NCI-H1092 (cell line): ENCODE measurements at regions not wholly inside any gene's neighbourhood (a gene's known extent, or its start where the extent isn't known, plus 50 kb on each side); places are given as distances from the start of the nearest gene placed in this dataset.
A peak's percentile ranks its signal among the peaks of the same experiment; 100 is the strongest.
"Not testable (repeated sequence)": the region's sequence is repeated elsewhere in the genome, so short reads cannot be mapped to it uniquely, and the experiment has no call there.

Experiments
- DNase-seq: peaks from one replicate; lab custom pipeline; 2025; lab: John Stamatoyannopoulos, UW

DNA sequence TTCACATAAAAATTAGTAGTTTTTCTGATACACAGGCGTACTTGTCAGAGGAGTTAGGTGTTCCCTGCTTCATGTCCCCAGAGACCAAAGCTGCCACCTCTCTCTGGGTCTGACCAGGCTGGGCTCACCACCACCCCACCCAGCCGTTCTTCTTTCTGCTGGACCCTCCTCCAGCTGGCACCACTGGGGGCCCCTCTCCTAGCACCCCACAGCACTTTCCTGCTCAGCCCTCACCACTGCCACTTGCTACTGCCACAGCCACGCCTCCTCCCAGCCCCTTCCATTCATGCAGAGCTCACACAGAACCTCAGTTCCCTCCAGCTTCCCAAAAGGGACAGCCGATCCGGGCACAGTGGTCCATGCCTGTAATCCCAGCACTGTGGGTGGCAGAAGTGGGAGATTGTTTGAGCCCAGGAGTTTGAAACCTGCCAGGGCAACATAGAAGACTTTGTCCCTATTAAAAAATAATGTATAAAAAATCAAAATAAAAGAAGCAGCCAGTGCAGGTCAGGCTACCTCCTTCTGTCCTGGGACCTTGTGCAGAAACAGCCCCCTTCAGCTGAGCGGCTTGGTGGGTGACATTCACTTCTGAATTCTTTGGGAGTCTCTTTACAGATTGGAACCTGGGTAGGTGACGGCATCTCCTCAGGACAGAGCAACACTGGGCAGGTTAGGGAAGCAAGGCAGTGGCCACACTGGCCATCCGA lies 208.3 kb downstream of the TOMM20 start:
- no peak for DNase-seq

DNA sequence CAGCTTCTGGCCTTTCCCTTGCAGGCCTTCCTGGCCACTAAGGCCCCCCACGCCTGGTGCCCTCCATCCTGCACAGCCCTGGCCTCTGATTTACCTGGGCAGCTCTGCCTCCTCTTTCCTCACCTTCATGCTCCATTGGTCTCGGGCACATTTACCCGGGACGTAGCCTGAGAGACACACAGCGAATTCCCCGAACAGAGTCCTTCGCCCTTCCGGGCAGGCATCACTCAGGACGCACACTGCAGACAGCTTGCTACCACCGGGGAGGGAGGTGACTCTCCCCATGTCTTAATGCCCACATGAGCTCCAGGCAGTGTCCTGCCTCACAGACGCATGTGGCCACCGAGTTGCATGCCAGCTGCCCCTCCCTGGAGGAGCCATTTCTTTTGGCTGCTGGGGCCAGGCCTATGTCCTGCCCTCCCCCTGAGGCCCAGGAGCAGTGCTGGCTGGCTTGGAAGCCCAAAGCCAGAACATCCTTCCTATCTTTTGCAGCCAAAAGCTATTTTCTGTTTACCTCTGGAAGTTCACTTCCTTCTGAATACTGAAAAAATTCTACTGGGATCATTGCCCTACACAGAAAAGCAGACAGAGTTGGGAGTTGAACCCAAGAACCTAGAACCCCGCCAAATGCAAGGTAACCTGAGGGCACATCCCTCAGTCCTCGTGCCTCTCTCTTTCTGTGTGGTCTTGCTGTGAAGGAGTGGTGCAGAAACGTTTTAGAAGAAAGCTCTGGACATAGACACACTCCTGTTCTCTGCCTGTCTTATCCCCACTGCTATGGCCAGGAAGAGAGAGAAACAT lies 209.5 kb downstream of the TOMM20 start:
- no peak for DNase-seq

DNA sequence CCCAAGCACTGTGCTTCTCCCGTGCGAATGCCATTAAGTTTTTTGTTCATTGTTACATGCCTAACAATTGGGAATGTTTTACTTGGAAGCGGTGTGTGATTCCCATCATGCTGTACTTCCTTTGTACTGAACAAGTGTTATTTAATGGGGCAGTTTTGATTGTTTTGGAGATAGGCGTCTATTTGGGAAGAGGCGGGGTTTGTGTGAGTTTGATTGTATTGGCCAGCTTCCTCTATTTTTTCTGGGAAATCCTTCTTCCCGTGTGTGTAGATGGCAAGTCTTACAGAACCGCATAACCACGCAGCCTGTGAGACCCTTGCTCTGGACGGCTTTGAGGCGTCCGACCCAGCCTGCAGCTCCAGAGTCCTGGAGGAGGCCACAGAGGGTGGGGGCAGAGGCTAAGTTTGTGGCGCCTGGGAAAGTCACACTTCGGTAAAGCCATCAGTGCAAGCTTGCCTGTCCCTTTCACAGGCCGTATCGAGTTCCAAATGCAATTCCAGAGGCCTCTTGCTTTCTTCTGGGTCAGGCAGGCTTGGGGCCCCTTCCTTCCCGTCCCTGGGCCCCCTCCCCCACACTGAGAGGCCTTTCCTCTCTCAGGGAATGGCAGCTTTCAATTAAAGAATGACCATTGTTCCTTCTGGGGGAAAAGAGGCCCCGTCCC lies 210.3 kb downstream of the TOMM20 start:
- no peak for DNase-seq

DNA sequence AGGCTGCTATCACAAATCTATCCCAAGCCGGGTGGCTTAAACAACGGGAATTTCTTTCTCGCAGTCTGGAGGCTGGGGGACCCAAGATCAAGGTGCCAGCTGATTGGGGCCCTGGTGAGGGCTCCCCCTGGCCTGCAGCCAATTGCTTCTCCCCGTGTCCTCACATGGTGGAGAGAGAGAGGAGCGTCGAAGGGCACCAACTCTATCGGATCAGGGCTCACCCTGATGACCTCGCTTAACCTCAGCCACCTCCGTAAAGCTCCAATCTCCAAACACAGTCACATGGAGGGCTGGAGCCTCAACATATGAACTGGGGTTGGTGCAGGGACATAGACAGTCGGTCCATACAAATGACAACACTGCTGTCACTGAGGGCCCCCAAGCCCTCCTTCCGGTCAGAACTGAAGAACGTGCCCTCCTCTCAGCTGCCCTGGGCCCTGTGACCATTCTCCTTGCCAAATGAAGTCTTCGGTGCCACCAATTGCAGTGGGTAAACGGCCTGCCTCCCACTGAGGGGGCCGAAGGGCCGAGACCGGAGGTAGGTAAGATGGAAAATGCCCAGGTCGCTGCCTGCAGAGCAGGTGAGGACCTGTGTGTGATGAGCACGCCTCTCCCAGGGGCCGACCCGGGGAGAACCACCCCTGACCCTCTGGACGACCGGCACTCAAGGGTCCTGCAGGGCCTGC lies 211.0 kb downstream of the TOMM20 start:
- DNase-seq, result no peak

DNA sequence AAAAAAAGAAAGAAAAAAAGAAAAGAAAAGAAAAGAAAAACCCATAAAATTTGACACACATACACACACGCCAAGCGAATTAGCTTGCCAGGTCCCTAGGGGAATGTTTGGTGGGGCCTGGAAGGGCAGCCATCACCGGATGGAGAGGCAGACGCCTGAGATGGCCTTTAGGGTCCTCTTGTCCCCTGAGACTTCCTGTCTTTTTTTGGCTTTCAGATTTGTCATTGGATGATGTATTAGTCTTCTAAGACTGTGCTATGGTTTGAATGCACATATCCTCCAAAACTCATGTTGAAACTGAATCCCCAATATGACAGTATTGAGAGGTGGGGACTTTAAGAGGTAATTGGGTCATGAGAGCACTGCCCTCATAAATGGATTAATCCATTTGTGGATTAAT lies 211.8 kb downstream of the TOMM20 start:
- DNase-seq, result no peak

DNA sequence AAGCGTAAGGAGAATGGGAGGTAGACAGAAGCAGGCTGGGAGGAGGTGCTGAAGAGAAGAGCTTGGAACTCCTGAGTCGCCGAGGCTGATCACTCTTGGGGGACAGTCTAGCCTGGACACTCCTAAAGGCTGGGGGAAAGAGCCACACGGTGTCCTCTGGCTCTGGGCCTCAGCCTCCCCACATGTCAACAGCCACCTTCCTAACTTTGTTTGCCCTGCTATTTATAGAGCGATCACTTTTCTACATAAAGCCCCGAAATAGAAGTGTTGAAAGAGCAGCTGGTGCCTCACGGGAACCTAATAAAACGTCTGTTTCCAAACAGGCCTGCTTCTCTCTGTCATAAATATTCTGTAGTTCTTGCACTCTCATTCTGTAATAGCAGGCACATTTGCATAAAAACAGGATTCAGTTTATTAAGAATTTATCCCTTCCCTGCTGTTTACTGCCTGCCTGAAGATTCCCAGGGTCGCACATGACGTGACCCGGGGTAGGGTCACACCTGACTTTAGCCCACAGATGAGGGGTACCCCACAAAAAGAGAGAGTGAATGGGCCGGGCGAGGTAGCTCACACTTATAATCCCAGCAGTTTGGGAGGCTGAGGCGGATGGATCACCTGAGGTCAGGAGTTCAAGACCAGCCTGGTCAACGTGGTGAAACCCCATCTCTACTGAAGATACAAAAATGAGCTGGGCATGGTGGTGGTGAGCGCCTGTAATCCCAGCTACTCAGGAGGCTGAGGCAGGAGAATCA lies 212.5 kb downstream of the TOMM20 start:
- peak; percentile 48 for DNase-seq

DNA sequence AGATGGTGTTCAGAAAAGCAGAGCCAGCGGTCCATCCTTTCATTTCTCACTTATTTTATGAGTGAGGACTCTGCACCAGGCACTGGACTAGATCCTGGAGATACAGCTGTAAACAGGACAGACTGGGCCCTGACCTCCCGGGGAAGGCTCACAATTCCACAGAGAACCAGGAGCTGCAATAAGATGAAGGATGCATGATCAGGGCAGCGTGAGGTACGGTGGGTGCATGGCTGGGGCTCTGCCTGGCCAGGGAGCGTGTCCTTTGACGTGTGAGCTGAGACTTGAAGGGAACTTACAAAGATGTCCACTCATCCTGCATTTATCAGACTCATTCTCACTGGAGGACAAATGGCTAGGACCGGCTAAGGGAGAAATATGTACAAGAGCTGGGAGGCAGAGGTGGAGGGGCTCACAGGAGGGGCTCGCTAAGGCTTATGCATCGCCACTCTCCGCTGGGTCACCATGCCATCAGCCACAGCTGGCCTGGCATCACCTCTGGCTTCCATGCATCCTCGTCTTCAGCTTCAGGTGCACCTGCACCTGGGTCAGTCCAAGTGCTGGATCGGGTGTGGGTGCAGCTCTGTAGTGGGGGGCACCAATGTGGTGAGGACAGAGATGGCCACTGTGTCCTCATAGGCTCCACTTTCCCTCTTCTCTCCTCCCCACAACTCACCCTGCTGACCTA lies 213.9 kb downstream of the TOMM20 start:
- DNase-seq, result no peak

DNA sequence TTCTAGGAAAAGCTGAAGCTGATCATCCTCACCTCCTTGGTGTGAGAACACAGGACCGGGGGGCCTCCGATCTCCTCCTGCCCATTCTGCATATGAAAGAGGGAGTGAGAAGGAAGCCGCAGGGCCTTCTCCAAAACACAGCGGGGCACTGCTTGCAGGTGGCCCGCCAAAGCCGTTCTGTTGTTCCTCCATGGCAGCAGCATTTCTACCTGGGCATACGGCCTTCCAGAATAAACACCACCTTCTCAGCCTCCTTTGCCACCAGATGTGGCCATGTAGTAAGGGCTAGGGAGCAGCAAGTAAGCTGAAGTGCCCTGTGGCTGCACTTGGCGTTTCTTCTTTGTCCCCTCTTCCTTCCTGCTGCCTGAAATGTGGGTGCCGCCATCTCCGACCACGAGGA lies 214.9 kb downstream of the TOMM20 start:
- DNase-seq, result no peak

DNA sequence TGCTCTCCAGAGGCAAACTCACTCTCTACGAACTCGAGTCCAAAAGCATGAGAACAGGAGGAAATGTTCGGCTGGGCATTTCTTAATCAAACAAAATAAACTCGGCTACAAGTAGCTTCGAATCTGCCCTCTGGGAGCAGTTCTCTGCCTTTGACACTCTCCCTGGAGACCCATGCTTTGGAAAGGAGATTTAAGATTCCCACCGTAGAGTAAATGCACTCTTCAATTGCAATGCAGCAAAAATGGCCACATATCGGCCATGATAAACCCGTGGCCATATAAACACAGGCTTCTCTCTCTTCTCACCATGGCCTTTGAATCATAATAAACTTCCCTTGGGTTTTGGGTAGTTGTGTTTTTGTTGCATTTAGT lies 215.4 kb downstream of the TOMM20 start:
- no peak for DNase-seq

DNA sequence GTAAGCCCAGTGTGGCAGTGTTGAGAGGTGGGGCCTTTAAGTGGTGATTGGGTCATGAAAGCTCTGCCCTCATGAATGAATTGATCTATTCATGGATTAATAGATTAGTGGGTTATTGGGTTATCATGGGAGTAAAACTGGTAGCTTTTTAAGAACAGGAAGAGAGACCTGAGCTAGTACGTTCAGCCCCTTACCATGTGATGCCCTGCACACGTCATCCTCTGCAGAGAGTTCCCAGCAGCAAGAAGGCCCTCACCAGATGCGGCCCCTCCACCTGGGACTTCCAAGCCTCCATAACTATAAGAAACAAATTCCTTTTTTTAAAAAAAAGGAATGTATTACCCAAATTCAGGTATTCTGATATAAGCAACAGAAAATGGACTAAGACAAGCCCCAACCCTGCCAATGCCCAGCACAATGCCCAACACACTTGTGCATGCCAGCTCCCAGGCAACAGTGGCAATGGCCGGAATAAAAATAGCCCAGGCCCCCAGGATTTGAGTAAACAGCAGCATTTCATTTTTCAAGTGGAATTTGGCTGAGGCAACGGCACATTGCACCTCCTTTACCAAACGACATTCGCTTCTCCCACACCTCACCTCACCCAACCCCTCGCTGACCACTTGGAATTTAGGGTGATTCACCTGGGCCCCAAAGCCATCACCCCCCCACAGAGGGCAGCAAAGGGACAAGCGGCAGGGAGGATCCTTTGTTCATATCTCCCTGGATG lies 215.9 kb downstream of the TOMM20 start:
- DNase-seq, result peak; percentile 28

DNA sequence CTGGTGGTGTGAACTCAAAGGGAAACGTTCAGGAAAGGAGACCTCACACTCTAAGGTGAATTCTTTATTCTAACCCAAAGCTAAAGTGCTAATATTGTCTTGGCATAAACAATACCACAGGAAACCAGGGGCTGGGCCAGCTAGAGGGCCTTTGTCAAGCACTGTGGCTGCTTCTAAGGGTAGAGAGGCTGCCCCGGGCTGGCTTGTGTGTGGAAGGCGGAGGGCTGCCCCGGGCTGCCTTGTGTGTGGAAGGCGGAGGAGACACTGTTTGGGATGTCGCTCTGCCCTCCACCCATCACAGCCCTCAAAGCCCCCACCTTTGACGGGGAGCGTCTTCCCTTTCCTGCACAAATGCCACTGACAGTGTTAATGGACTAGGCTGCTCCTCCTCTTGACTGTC lies 216.8 kb downstream of the TOMM20 start:
- no peak for DNase-seq

DNA sequence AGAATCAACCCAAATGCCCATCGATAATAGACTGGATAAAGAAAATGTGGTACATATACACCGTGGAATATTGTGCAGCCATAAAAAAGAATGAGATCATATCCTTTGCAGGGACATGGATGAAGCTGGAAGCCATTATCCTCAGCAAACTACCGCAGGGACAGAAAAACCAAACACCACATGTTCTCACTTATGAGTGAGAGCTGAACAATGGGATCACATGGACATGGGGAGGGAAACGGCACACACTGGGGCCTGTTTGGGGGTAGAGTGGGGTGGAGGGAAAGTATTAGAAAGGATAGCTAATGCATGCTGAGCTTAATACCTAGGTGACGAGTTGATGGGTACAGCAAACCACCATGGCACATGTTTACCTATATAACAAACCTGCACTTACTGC lies 217.5 kb downstream of the TOMM20 start:
- DNase-seq, result not testable (repeated sequence)

DNA sequence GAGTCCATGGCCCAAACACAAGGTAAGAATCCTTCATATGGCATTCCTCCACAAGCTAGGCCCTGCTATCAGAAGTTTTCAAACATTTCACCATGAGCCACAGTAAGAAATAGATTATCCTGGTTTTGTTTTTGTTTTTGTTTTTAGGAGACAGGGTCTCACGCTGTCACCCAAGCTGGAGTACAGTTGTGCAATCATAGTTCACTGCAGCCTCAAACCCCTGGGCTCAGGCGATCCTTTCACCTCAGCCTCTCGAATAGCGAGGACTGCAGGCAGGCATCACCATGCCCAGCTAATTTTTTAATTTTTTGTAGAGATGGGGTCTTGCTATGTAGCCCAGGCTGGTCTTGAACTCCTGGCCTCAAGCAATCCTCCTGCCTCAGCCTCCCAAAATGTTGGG lies 218.8 kb downstream of the TOMM20 start:
- DNase-seq, result no peak

DNA sequence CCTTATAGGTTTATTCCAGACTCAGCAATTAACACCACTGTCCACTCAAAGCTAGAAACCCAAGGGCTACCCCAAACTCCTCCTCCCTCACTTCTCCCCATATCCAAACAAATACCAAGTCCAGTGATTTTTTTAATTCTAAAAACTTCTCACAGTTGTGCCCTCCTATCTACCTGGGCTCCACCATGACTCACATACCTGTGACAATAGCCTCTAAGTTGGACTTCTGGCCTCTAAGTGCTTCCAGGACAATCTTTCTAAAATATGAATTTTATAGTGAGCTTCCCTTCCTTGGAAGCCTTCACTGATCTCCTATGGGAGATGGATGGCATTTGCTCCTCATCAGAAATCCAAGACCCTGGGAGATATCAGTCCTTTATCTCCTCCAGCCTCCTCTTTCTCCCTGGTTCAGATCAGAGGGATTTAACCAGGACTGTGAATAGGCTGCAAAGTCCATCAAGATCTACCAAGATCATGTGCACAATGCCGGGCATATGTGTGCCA lies 219.3 kb downstream of the TOMM20 start:
- DNase-seq, result no peak

DNA sequence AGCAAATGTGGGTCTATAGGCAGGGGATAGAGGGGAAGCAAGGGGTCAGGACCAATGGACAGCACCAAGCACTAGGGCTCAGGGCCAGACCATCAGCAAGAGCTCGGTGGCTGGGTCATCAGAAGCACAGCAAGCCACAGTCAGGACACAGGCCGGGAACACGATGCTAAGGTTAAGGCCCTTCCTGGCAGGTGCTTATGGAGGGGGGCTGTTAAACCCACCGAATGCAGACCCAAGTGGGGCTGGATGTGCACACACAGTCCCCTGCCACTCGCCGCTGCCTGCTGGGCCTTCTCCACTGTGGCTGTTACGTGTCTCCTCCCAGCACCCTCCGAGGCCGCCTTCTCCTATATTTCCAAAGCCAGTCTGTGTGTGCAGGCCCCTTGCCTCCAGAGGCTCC lies 220.1 kb downstream of the TOMM20 start:
- no peak for DNase-seq

DNA sequence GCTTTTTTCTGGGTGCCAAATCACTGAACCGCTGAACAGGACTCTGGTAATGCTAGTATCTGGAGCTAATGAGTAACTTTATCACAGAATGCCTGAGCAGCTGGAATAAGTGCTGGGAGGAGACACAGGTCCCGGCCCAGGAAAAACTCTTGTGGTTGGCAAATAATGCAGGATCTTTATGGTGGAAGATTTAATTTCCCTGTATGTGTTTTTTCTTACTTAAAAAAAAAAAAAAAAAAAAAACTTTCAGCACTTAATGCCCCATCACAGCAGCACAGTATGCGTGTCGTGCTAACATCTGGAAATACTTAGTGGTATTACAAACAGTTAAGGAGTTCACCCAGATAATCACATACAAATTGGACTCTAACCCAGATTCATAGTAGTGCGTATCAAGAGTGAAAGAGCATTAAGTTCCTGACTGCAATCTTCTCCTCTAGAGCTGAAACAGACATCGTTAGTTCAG lies 220.7 kb downstream of the TOMM20 start:
- no peak for DNase-seq

DNA sequence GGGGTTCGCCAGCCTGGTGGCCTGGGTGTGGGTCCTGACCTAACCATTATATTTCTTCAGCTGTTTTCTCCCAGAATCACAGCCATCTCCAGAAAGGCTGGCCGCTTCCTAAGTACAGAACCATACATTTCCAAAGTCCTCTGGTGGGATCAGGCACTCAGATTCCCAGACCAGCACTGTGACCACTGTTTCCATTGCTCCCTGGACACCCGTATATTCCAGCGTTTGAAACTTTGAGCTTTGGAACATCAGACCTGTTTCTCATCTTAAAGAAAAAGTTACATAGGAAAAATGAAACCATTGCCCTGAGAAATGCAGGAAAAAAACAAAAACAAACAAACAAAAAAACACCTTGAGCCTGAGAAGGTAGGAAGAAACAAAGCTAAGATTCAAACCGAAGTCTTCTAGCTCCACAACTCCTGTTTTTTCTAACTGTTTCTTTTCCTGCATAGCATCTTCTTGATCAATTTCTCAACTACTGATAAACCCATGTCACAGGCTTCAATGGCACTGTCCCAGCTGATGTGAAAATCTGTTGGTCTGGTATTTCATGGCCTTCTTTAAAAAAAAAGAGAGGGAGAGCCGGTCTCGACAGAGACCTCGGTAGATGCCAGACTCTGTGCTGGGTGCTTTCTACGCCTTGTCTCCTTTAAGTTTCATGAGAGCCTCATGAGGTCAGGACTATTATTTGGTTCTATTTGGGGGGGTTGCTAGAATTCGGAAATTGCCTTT lies 221.3 kb downstream of the TOMM20 start:
- no peak for DNase-seq

DNA sequence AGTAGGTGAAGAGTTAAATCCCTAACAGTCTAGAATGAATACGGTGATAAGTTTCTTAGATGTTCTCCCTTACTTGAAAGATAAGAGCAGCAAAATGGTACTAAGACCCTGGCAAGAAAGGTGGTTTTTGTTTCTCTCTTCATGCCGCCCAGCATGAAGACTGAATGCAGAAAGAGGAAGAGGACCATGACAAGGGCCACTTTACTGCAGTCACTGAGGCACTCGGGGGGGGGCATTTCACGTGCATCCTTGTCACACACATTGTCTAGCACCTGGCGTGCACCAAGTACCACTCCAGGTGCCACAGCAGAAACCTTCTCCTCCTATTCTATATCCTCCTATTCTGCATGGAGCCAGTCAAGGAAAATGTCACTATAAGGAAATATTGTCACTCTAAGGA lies 222.0 kb downstream of the TOMM20 start:
- no peak for DNase-seq

DNA sequence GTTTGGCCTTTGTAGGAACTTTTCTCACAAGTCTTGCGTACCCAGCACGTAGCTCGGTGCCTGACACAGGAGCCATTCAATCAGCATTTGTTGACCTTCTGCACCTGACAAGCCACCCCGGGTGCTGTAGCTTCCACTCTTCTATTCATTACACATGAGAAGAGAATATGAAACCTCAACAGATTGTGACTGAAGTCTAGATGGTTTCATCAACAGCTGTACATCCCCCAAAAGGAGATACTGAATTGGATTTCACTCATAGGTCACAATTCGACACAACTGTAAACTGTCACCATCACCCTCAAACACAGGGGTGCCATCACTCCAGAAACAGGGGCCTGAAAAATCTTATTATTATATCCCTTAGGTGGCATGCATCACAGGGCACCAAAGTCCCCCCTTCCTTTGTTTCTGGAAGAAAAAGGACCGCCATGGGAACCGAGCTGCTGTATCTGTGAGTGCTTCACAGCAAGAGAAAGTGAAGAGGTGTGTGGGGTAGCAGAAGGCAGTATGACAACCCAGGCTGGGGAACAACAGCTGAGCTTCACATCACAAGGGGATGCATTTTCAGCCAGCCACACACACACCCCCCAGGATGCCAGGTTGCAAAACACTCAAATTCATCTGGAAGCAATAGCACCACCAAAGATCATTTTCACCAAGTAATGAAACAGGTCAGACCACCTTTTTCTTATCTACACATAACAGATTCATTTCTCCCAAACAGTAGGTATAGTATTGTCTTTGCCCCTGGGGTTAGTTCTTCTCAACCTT lies 225.7 kb downstream of the TOMM20 start:
- DNase-seq, result no peak
